Adrenal gland (tissue), 9 donors: ENCODE measurements at regions not wholly inside any gene's neighbourhood (a gene's known extent, or its start where the extent isn't known, plus 50 kb on each side); places are given as distances from the start of the nearest gene placed in this dataset.

Source experiments
- DNase-seq, 7 donors: peaks; one replicate each; pipeline ENCODE4 v3.0.0-alpha.2; 2019 to 2020
- H3K27ac ChIP-seq, 5 donors: fragments of 200-600 bp; sonication (generic) in 4 of 5; 1 replicate in 3 of 5; 2 replicates in 2 of 5; pipeline versions ENCODE4 v1.5.1 to v1.8.0; 2016 to 2020; ENCODE audit warnings: mild to moderate bottlenecking in 1 of 5
- H3K27me3 ChIP-seq: fragments of 200-600 bp; 2 replicates; pipeline ENCODE4 v1.8.0; 2021
- H3K36me3 ChIP-seq, 2 donors: fragments of 200-600 bp; replicated peaks in 1 of 2; 1 replicate in 1 of 2; 2 replicates in 1 of 2; pipeline versions ENCODE4 v1.5.1 to v1.8.0; 2018 to 2022
- H3K4me1 ChIP-seq, 2 donors: fragments of 200-600 bp; replicated peaks in 1 of 2; 1 replicate in 1 of 2; 2 replicates in 1 of 2; pipeline versions ENCODE4 v1.5.1 to v1.8.0; 2018 to 2021
- H3K4me3 ChIP-seq, 4 donors: fragments of 200-600 bp; sonication (generic) in 3 of 4; one replicate each; pipeline ENCODE4 v1.5.1; 2016 to 2018
- H3K9me3 ChIP-seq, 3 donors: fragments of 200-600 bp; sonication (generic) in 1 of 3; replicated peaks in 1 of 3; 1 replicate in 2 of 3; 2 replicates in 1 of 3; pipeline versions ENCODE4 v1.5.1 to v1.8.0; 2016 to 2021
- POLR2A ChIP-seq, 2 donors: fragments of 450-650 bp; IDR thresholded peaks; one replicate each; pipeline ENCODE4 v1.6.1; 2017; ENCODE audit warnings: antibody characterized with exemption in 2 of 2, mild to moderate bottlenecking in 2 of 2, moderate library complexity in 1 of 2
- WGBS, 4 donors: extraction: QIAGEN DNeasy Blood & Tissue Kit in 2 of 4; methylation state at CpG; one replicate each; pipeline versions ENCODE4 v1.1.5 to v1.1.7; 2013 to 2017; 5-methylcytosine and 5-hydroxymethylcytosine counted together
- intact Hi-C, 2 donors: fragments of 100-400 bp; cut with DNase I; formaldehyde crosslinking; loops; one replicate each; pipeline versions ENCODE4 v1.14.1 to v1.15.0; 2022 to 2023
- TF ChIP-seq, protein P1 (sequence below), 6 experiments: fragments of 450-650 bp in 4 of 6; fragments of 200-600 bp in 2 of 6; sonication (generic) in 1 of 6; IDR thresholded peaks; 1 replicate in 5 of 6; 2 replicates in 1 of 6; pipeline versions ENCODE4 v1.5.1 to v1.8.0; 2016 to 2021; ENCODE audit warnings: antibody characterized with exemption in 6 of 6, mild to moderate bottlenecking in 2 of 6, moderate library complexity in 1 of 6
- donor health status: healthy with polysubstance abuse.
- donor health status: Bipolar disorder and iron deficiency.
- donor health status: DM: yes; HTN: yes; CAD: no.
- donor health status: DM: no; HTN: no; CAD: no.
- donor health status: DM: no; HTN: no; CAD: no.

DNA sequence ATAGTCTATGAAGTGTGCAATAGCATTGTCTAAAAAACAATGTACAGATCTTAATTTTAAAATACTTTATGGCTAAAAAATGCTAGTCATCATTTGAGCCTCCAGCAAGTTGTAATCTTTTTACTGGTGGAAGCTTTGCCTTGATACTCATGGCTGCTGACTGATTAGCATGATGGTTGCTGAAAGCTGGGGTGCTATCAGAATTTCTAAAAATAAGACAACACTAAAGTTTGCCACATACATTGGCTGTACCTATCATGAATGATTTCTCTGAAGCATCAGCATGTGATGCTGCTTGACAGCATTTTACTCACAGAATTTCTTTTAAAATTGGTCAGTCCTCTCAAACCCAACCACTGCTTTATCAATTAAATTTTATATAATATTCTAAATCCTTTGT, 101.5 kb upstream of the TMEM168 start:
- Histone ChIP-seq H3K36me3 (no peaks in the 10 kb centered on the region), H3K4me1 (no peaks in the 10 kb centered on the region), H3K27me3 (no peaks in the 10 kb centered on the region), H3K9me3 (no peaks in the 10 kb centered on the region), H3K4me3 (no peak overlapping the region), H3K27ac (no peak overlapping the region)
- no peak for DNase-seq
- intact Hi-C loops: no loop called here
- no peak for TF ChIP-seq POLR2A (IDR thresholded peaks at IDR 0.05)
- TF ChIP-seq, protein P1, sequence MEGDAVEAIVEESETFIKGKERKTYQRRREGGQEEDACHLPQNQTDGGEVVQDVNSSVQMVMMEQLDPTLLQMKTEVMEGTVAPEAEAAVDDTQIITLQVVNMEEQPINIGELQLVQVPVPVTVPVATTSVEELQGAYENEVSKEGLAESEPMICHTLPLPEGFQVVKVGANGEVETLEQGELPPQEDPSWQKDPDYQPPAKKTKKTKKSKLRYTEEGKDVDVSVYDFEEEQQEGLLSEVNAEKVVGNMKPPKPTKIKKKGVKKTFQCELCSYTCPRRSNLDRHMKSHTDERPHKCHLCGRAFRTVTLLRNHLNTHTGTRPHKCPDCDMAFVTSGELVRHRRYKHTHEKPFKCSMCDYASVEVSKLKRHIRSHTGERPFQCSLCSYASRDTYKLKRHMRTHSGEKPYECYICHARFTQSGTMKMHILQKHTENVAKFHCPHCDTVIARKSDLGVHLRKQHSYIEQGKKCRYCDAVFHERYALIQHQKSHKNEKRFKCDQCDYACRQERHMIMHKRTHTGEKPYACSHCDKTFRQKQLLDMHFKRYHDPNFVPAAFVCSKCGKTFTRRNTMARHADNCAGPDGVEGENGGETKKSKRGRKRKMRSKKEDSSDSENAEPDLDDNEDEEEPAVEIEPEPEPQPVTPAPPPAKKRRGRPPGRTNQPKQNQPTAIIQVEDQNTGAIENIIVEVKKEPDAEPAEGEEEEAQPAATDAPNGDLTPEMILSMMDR (IDR thresholded peaks at IDR 0.05): no peak

DNA sequence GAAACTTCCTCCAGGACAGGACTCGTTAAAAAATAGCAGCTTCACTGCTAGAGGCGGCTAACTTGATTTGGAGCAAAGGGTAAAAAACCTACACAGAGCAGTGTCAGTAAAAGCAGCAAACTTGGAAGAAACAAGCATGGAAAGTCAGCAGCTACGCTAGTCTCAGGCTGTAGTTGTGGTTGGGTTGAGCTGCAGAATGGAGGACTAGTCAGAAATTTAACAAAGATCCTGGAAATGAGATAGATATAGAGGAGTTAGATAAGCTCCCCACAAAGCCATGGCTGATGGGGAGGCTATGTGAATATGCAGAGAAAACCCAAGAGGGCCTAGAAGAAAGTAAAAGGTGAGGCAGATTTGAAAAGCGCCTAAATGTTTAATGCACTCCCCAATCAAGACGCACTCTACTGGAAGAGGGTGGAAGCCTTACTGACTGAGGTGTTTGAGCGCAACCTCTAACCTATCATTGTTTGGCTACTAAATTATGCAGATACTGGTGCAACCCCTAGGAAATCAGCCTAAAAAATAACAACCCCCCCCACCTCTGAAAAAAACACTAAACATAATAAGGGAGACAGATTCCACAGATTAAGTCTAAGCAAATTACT, 99.7 kb upstream of the TMEM168 start:
- no peak for DNase-seq
- H3K4me1 ChIP-seq: no peaks in the 10 kb centered on the region
- intact Hi-C loops: loop anchor here in 1 of 2 donors (10.0 kb wide), 1 partner anchor 335 kb away; no protein-coding TSS in a partner anchor

DNA sequence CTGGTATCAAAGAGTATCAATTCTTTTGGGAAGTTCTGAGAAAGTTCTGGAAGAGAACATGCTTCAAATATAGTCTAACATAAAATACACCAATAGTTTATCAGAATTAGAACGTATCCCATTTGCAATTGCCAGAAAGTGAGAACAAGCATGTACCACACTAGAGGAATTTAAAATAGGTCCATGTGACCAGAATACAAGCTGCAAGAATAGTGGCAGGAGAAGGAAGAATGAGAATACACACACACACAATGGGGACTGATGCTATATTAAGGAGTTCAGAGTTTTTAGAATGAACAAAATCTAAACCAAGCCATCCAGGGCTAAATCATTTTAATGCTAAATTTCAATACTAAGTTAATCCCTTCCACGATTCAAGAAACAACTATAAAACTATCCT, 99.1 kb upstream of the TMEM168 start:
- DNase-seq: no peak
- H3K36me3 ChIP-seq: no peaks in the 10 kb centered on the region
- no peaks in the 10 kb centered on the region for H3K4me1 ChIP-seq
- TF ChIP-seq POLR2A (IDR thresholded peaks at IDR 0.05): no peak
- TF ChIP-seq, protein P1 (IDR thresholded peaks at IDR 0.05): no peak
- intact Hi-C loops: loop anchor here in 1 of 2 donors (10.0 kb wide), 1 partner anchor 334 kb away; no protein-coding TSS in a partner anchor
- H3K4me3 ChIP-seq: no peak overlapping the region
- WGBS, 4 donors: 83 to 92% (median 88%) methylated on average over 2 of the region's 2 CpGs
- H3K27me3 ChIP-seq: no peaks in the 10 kb centered on the region
- no peak overlapping the region for H3K27ac ChIP-seq
- H3K9me3 ChIP-seq: no peaks in the 10 kb centered on the region

More for the DNA sequence above, 99.7 kb upstream of the TMEM168 start:
- no peaks in the 10 kb centered on the region for H3K36me3 ChIP-seq
- no peak overlapping the region for H3K4me3 ChIP-seq
- TF ChIP-seq, protein P1 (IDR thresholded peaks at IDR 0.05): no peak
- TF ChIP-seq POLR2A (IDR thresholded peaks at IDR 0.05): no peak
- no peaks in the 10 kb centered on the region for H3K27me3 ChIP-seq
- WGBS, 4 donors: 87 to 89% (median 88%) methylated on average over 6 of the region's 6 CpGs
- no peak overlapping the region for H3K27ac ChIP-seq
- no peaks in the 10 kb centered on the region for H3K9me3 ChIP-seq

DNA sequence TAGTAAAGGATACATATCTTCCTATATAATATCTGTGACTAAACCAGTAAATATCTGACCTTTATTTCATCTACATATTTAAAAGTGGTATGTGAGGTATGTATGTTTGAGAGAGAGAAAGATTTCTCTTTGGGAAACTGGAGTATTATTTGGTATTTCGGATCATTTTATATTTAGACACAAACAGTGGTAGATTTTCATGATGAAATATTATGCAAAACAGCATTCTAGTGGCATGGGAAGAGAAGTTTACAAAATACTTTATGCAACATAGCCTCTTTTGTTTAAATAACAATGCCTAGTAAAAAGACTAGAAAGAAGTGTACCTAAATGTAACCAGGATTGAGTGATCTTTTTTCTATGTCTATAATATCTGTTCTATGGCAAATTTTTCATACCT, 98.6 kb upstream of the TMEM168 start:
- no peaks in the 10 kb centered on the region for H3K27me3 ChIP-seq
- TF ChIP-seq, protein P1 (IDR thresholded peaks at IDR 0.05): no peak
- TF ChIP-seq POLR2A (IDR thresholded peaks at IDR 0.05): no peak
- 85 to 98% (median 91%) methylated on average over 1 of the region's 1 CpG for WGBS, 4 donors
- no peaks in the 10 kb centered on the region for H3K36me3 ChIP-seq
- intact Hi-C loops: loop anchor here in 1 of 2 donors (10.0 kb wide), 1 partner anchor 334 kb away; no protein-coding TSS in a partner anchor
- DNase-seq: no peak
- H3K4me1 ChIP-seq: no peaks in the 10 kb centered on the region
- no peak overlapping the region for H3K4me3 ChIP-seq
- no peaks in the 10 kb centered on the region for H3K9me3 ChIP-seq
- no peak overlapping the region for H3K27ac ChIP-seq
